IMR-90 (cell line): ENCODE measurements at regions not wholly inside any gene's neighbourhood (a gene's known extent, or its start where the extent isn't known, plus 50 kb on each side); places are given as distances from the start of the nearest gene placed in this dataset.

Source experiments
- ATAC-seq: fragments of 200-7000 bp; cut with Tn5 transposase; 2 replicates; pipeline ENCODE4 v1.9.1; 2020; ENCODE audit warnings: low read depth, mild to moderate bottlenecking, moderate library complexity
- BruUV-seq: library from RNA; stranded (reverse); fragments of 400-500 nt; replicated peaks from 2 replicates; lab custom pipeline; 2021; lab: Mats Ljungman, UMichigan
- CTCF ChIA-PET: fragments of 300-600 bp; formaldehyde crosslinking; extraction: SDS; loops from one replicate; lab custom pipeline; 2021; ENCODE audit warnings: antibody characterized with exemption; lab: Yijun Ruan, JAX
- POLR2A ChIA-PET: fragments of 300-600 bp; sonication (Branson Sonifier 250); formaldehyde crosslinking; loops from one replicate; lab custom pipeline; 2022; ENCODE audit warnings: antibody characterized with exemption; ENCODE audit not compliant: unreplicated experiment; lab: Charles Lee
- DNase-seq: peaks from one replicate; pipeline ENCODE4 v3.0.0; 2013
- H2AFZ ChIP-seq: replicated peaks from 2 replicates; pipeline ENCODE3; 2013; ENCODE audit warnings: low read length, mild to moderate bottlenecking; ENCODE audit not compliant: poor library complexity
- H2AK5ac ChIP-seq: 2 replicates; pipeline ENCODE4 v1.6.1; 2013; ENCODE audit warnings: low read depth, low read length, inconsistent platforms
- H2AK9ac ChIP-seq: replicated peaks from 2 replicates; pipeline ENCODE3; 2013; ENCODE audit warnings: mild to moderate bottlenecking, low read depth, low read length, moderate library complexity; ENCODE audit not compliant: poor library complexity
- H2BK120ac ChIP-seq: 2 replicates; pipeline ENCODE4 v1.6.1; 2013; ENCODE audit warnings: low read depth, low read length, inconsistent platforms
- H2BK15ac ChIP-seq: 3 replicates; pipeline ENCODE4 v1.6.1; 2013; ENCODE audit warnings: low read depth, low read length, inconsistent platforms
- H2BK20ac ChIP-seq: 2 replicates; pipeline ENCODE4 v1.6.1; 2013; ENCODE audit warnings: low read depth, mild to moderate bottlenecking, inconsistent platforms, low read length, moderate library complexity
- H2BK5ac ChIP-seq: 2 replicates; pipeline ENCODE4 v1.6.1; 2013; ENCODE audit warnings: mild to moderate bottlenecking, low read depth, low read length, inconsistent platforms; ENCODE audit not compliant: poor library complexity, severe bottlenecking
- H3K14ac ChIP-seq: replicated peaks from 2 replicates; pipeline ENCODE4 v1.6.1; 2013; ENCODE audit warnings: low read depth, low read length, inconsistent platforms
- H3K18ac ChIP-seq: 2 replicates; pipeline ENCODE4 v1.6.1; 2013; ENCODE audit warnings: low read depth, low read length, control low read depth
- H3K23ac ChIP-seq: 2 replicates; pipeline ENCODE4 v1.6.1; 2013; ENCODE audit warnings: low read depth, low read length, inconsistent platforms
- H3K27ac ChIP-seq: 2 replicates; pipeline ENCODE4 v1.5.1; 2013; ENCODE audit warnings: mild to moderate bottlenecking, control low read depth, low read length; ENCODE audit not compliant: insufficient read depth
- H3K27me3 ChIP-seq: 2 replicates; pipeline ENCODE4 v1.6.1; 2013; ENCODE audit warnings: low read length; ENCODE audit not compliant: control insufficient read depth, insufficient read depth
- H3K36me3 ChIP-seq: 2 replicates; pipeline ENCODE4 v1.6.1; 2013; ENCODE audit warnings: low read length, mixed read lengths; ENCODE audit not compliant: control insufficient read depth, insufficient read depth
- H3K4ac ChIP-seq: 2 replicates; pipeline ENCODE4 v1.6.1; 2013; ENCODE audit warnings: low read depth, low read length, inconsistent platforms
- H3K4me1 ChIP-seq: 2 replicates; pipeline ENCODE4 v1.6.1; 2013; ENCODE audit warnings: low read length, mixed read lengths; ENCODE audit not compliant: control insufficient read depth, insufficient read depth
- H3K4me2 ChIP-seq: 2 replicates; pipeline ENCODE4 v1.6.1; 2013; ENCODE audit warnings: low read depth, mild to moderate bottlenecking, control low read depth, low read length, moderate library complexity
- H3K4me3 ChIP-seq: 2 replicates; pipeline ENCODE4 v1.5.1; 2013; ENCODE audit warnings: low read depth, mild to moderate bottlenecking, control low read depth, low read length, moderate library complexity; ENCODE audit not compliant: insufficient read depth
- H3K56ac ChIP-seq: 2 replicates; pipeline ENCODE4 v1.6.1; 2013; ENCODE audit warnings: low read length, inconsistent platforms; ENCODE audit not compliant: insufficient read depth; ENCODE audit errors: extremely low read depth
- H3K79me1 ChIP-seq, 2 experiments: 2 replicates each; pipeline ENCODE4 v1.6.1; 2013; ENCODE audit warnings: low read length in 2 of 2, inconsistent platforms in 1 of 2, low read depth in 1 of 2
- H3K9ac ChIP-seq: 2 replicates; pipeline ENCODE4 v1.6.1; 2013; ENCODE audit warnings: low read depth, low read length, control low read depth
- H3K9me1 ChIP-seq: 2 replicates; pipeline ENCODE4 v1.6.1; 2013; ENCODE audit warnings: low read length, inconsistent platforms; ENCODE audit not compliant: insufficient read depth
- H3K9me3 ChIP-seq: 2 replicates; pipeline ENCODE4 v1.6.1; 2013; ENCODE audit warnings: low read length; ENCODE audit not compliant: control insufficient read depth, insufficient read depth
- H4K20me1 ChIP-seq: 2 replicates; pipeline ENCODE4 v1.6.1; 2013; ENCODE audit warnings: low read length, inconsistent platforms; ENCODE audit not compliant: insufficient read depth
- H4K5ac ChIP-seq: 2 replicates; pipeline ENCODE4 v1.6.1; 2013; ENCODE audit warnings: mild to moderate bottlenecking, low read depth, low read length, control low read depth
- H4K8ac ChIP-seq, 2 experiments: 2 replicates each; pipeline ENCODE4 v1.6.1; 2013; ENCODE audit warnings: low read depth in 2 of 2, low read length in 2 of 2, control low read depth in 1 of 2, inconsistent platforms in 1 of 2
- H4K91ac ChIP-seq: 2 replicates; pipeline ENCODE4 v1.6.1; 2013; ENCODE audit warnings: low read depth, low read length, inconsistent platforms; ENCODE audit not compliant: insufficient read depth
- BHLHE40 ChIP-seq: fragments of 150-350 bp; IDR thresholded peaks from 2 replicates; pipeline ENCODE4 v1.6.1; 2016; ENCODE audit warnings: mild to moderate bottlenecking, low read depth, low read length
- CEBPB ChIP-seq: IDR thresholded peaks from 2 replicates; pipeline ENCODE4 v1.6.1; 2012; ENCODE audit warnings: low read depth, low read length, improper control_type of control experiment
- CHD1 ChIP-seq: IDR thresholded peaks from 2 replicates; pipeline ENCODE4 v1.6.1; 2012; ENCODE audit warnings: low read depth, low read length, improper control_type of control experiment
- CTCF ChIP-seq: conservative IDR thresholded peaks from 2 replicates; pipeline ENCODE4 v1.5.1; 2012; ENCODE audit warnings: mild to moderate bottlenecking, low read depth, low read length, improper control_type of control experiment
- FOS ChIP-seq: fragments of 150-350 bp; IDR thresholded peaks from 2 replicates; pipeline ENCODE4 v1.6.1; 2016; ENCODE audit warnings: low read depth, low read length
- MAFK ChIP-seq: IDR thresholded peaks from 2 replicates; pipeline ENCODE4 v1.6.1; 2012; ENCODE audit warnings: low read depth, low read length, improper control_type of control experiment
- MAZ ChIP-seq: IDR thresholded peaks from 2 replicates; pipeline ENCODE4 v1.6.1; 2012; ENCODE audit warnings: low read depth, mild to moderate bottlenecking, low read length, improper control_type of control experiment, moderate library complexity, borderline replicate concordance
- MXI1 ChIP-seq: IDR thresholded peaks from 2 replicates; pipeline ENCODE4 v1.6.1; 2012; ENCODE audit warnings: low read depth, mild to moderate bottlenecking, low read length, moderate library complexity, borderline replicate concordance
- NFE2L2 ChIP-seq: fragments of 150-350 bp; IDR thresholded peaks from 2 replicates; pipeline ENCODE4 v1.6.1; 2016; ENCODE audit warnings: low read depth, mild to moderate bottlenecking, low read length
- POLR2A ChIP-seq: IDR thresholded peaks from 2 replicates; pipeline ENCODE4 v1.6.1; 2012; ENCODE audit warnings: mild to moderate bottlenecking, low read depth, low read length
- RAD21 ChIP-seq: IDR thresholded peaks from 2 replicates; pipeline ENCODE4 v1.6.1; 2012; ENCODE audit warnings: low read length, improper control_type of control experiment
- RCOR1 ChIP-seq: IDR thresholded peaks from 2 replicates; pipeline ENCODE4 v1.6.1; 2012; ENCODE audit warnings: mild to moderate bottlenecking, low read length, improper control_type of control experiment; ENCODE audit not compliant: insufficient replicate concordance
- RFX5 ChIP-seq: IDR thresholded peaks from 2 replicates; pipeline ENCODE4 v1.8.0; 2012; ENCODE audit warnings: low read depth, mild to moderate bottlenecking, low read length, moderate library complexity
- SMC3 ChIP-seq: fragments of 150-350 bp; IDR thresholded peaks from 2 replicates; pipeline ENCODE4 v1.6.1; 2016; ENCODE audit warnings: low read depth, mild to moderate bottlenecking, antibody characterized with exemption, low read length, moderate library complexity
- USF2 ChIP-seq: fragments of 150-350 bp; IDR thresholded peaks from 2 replicates; pipeline ENCODE4 v1.6.1; 2017; ENCODE audit warnings: mild to moderate bottlenecking, antibody characterized with exemption, low read length, low read depth
- WGBS, 2 experiments: methylation state at CpG; one replicate each; pipeline versions ENCODE4 v1.1.5 to v1.1.7; 2013; ENCODE audit warnings: missing lambda C conversion rate in 2 of 2; ENCODE audit not compliant: insufficient read length in 1 of 2; ENCODE audit errors: extremely low coverage in 2 of 2; 5-methylcytosine and 5-hydroxymethylcytosine counted together
- dilution Hi-C: fragments of 300-500 bp; cut with HindIII; formaldehyde crosslinking; loops from one replicate; pipeline ENCODE4 v1.14.3; 2018; ENCODE audit warnings: low sequenced_read_pairs; ENCODE audit not compliant: unreplicated experiment
- in situ Hi-C: fragments of 300-500 bp; cut with MboI; formaldehyde crosslinking; loops from 3 replicates; pipeline ENCODE4 v1.14.3; 2019; ENCODE audit warnings: low sequenced_read_pairs, inconsistent platforms, mixed read lengths
- intact Hi-C: fragments of 100-400 bp; cut with micrococcal nuclease; formaldehyde crosslinking; loops from 2 replicates; pipeline ENCODE4 v1.10.0; 2022
- TF ChIP-seq, protein P1 (sequence below): fragments of 150-350 bp; IDR thresholded peaks from 2 replicates; pipeline ENCODE4 v1.6.1; 2016; ENCODE audit warnings: low read depth, mild to moderate bottlenecking, low read length, moderate library complexity, borderline replicate concordance

- Histone ChIP-seq H2BK15ac (no peak overlapping the region), H2AK9ac (no peak overlapping the region), H2AFZ (no peak overlapping the region), H2AK5ac (no peak overlapping the region), H2BK20ac (no peak overlapping the region), H3K36me3 (no peaks in the 10 kb centered on the region), H2BK5ac (no peak overlapping the region), H4K8ac (no peak overlapping the region), H3K4ac (no peak overlapping the region), H3K23ac (no peak overlapping the region), H3K9me1 (no peaks in the 10 kb centered on the region), H4K5ac (no peak overlapping the region), H4K91ac (no peak overlapping the region), H4K20me1 (no peaks in the 10 kb centered on the region), H3K14ac (no peak overlapping the region), H3K4me2 (no peak overlapping the region), H3K27me3 (no peaks in the 10 kb centered on the region), H3K9me3 (peaks cover 27% of the 10 kb centered on the region; the same call in 1 of the 2 replicates), H3K56ac (no peak overlapping the region), H3K4me3 (no peak overlapping the region), H3K79me1 (no peaks in the 10 kb centered on the region), H2BK120ac (no peak overlapping the region), H3K27ac (no peak overlapping the region), H3K18ac (no peak overlapping the region), H3K4me1 (no peaks in the 10 kb centered on the region), H3K9ac (no peak overlapping the region)
- dilution Hi-C loops (no loop called here), in situ Hi-C loops (no loop called here), intact Hi-C loops (no loop called here)
- ChIA-PET CTCF (no interaction called here), POLR2A (no interaction called here)
- DNase-seq (no peak), ATAC-seq (no peak)
- no CpG with 5 or more reads among the region's 7 CpGs for WGBS, 2 experiments
- TF ChIP-seq CHD1 = no peak
- TF ChIP-seq MAZ = no peak
- TF ChIP-seq, protein P1, sequence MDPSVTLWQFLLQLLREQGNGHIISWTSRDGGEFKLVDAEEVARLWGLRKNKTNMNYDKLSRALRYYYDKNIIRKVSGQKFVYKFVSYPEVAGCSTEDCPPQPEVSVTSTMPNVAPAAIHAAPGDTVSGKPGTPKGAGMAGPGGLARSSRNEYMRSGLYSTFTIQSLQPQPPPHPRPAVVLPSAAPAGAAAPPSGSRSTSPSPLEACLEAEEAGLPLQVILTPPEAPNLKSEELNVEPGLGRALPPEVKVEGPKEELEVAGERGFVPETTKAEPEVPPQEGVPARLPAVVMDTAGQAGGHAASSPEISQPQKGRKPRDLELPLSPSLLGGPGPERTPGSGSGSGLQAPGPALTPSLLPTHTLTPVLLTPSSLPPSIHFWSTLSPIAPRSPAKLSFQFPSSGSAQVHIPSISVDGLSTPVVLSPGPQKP = no peak
- TF ChIP-seq RCOR1 = no peak
- TF ChIP-seq SMC3 = no peak
- no peak for TF ChIP-seq RFX5
- TF ChIP-seq BHLHE40 = no peak
- TF ChIP-seq CEBPB = no peak
- no peak for TF ChIP-seq MAFK
- TF ChIP-seq CTCF = no peak
- no peak for TF ChIP-seq MXI1
- TF ChIP-seq RAD21 = no peak
- no peak for TF ChIP-seq NFE2L2
- TF ChIP-seq FOS = no peak
- no peak for TF ChIP-seq POLR2A
- TF ChIP-seq USF2 = no peak
- no TSS peak for BruUV-seq
These were observed 146.8 kb upstream of the LARGE1 start for GRCh38 chr22:34067031-34067430.
